Esophagus squamous epithelium (tissue), 5 donors: ENCODE measurements at regions not wholly inside any gene's neighbourhood (a gene's known extent, or its start where the extent isn't known, plus 50 kb on each side); places are given as distances from the start of the nearest gene placed in this dataset.

Source experiments
- DNase-seq: peaks from one replicate; lab custom pipeline; 2025; lab: John Stamatoyannopoulos, UW
- H3K27ac ChIP-seq, 4 donors: fragments of 200-600 bp; sonication (generic); one replicate each; pipeline ENCODE4 v1.5.1; 2016 to 2019; ENCODE audit warnings: mild to moderate bottlenecking in 1 of 4
- H3K27me3 ChIP-seq, 4 donors: fragments of 200-600 bp; sonication (generic); 1 replicate in 3 of 4; 2 replicates in 1 of 4; pipeline versions ENCODE4 v1.5.1 to v1.6.0; 2017 to 2021; ENCODE audit warnings: antibody characterized with exemption in 1 of 4
- H3K36me3 ChIP-seq, 3 donors: fragments of 200-600 bp; sonication (generic); one replicate each; pipeline ENCODE4 v1.5.1; 2016 to 2019
- H3K4me1 ChIP-seq, 3 donors: fragments of 200-600 bp; sonication (generic); one replicate each; pipeline ENCODE4 v1.5.1; 2017 to 2019
- H3K4me3 ChIP-seq, 4 donors: fragments of 200-600 bp; sonication (generic); 1 replicate in 3 of 4; 2 replicates in 1 of 4; pipeline ENCODE4 v1.5.1; 2016 to 2019; ENCODE audit warnings: mild to moderate bottlenecking in 2 of 4, moderate library complexity in 1 of 4
- H3K9me3 ChIP-seq, 3 donors: fragments of 200-600 bp; sonication (generic); one replicate each; pipeline ENCODE4 v1.5.1; 2016 to 2019
- POLR2A ChIP-seq, 4 donors: fragments of 450-650 bp; IDR thresholded peaks; one replicate each; pipeline ENCODE4 v1.6.1; 2017; ENCODE audit warnings: antibody characterized with exemption in 4 of 4, mild to moderate bottlenecking in 4 of 4, moderate library complexity in 3 of 4
- WGBS, 2 donors: methylation state at CpG; one replicate each; pipeline ENCODE4 v1.1.5; 2018; 5-methylcytosine and 5-hydroxymethylcytosine counted together
- intact Hi-C: fragments of 100-400 bp; cut with DNase I; formaldehyde crosslinking; loops from one replicate; pipeline ENCODE4 v1.15.0; 2022
- TF ChIP-seq, protein P1 (sequence below), 6 experiments: fragments of 450-650 bp in 4 of 6; fragments of 200-600 bp in 2 of 6; sonication (generic) in 2 of 6; IDR thresholded peaks; one replicate each; pipeline ENCODE4 v1.5.1; 2016 to 2019; ENCODE audit warnings: antibody characterized with exemption in 6 of 6, mild to moderate bottlenecking in 4 of 6, moderate library complexity in 4 of 6
- donor health status: DM: yes; HTN: yes; CAD: no.

DNA sequence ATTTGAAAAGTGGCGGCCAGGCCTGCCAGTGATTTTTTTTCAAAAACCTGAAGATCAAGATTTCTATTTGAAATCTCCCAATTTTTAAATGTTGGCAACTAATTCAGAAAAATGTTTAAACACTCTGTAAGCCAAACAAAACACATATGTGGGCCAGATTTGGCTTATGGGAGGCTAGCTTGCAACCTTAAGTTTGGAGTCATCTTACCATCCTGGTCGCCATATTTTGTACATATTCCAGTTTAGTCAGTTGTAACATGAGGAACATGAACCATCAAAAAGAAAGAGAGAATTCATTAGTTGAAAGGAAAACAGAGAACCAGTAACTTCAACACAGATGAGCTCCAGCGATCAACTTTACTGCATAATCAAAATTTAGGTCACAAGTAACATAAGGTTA lies 115.4 kb downstream of the TMEM26 start:
- H3K27me3 ChIP-seq = no peaks in the 10 kb centered on the region
- 90 to 93% methylated on average over 3 of the region's 3 CpGs for WGBS, 2 donors
- DNase-seq = no peak

DNA sequence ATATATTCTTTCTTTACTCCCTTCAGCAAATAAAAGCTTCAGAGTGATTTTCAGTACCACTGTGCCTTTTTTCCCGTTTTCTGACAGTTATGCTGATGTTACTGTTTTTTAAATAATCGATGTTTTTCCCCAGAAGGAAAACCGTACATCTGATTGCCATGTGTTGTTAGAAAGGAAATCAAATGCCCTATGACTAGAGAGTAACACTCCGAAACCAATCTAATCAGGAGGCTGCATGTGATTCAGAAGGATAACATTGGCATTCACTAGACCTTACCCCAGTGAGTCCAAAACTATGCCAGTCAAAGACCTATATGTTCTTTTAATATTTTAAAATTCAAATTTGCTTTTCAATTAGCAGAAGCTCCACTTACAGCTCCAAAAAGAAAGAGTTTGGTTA lies 116.3 kb downstream of the TMEM26 start:
- H3K36me3 ChIP-seq = no peaks in the 10 kb centered on the region
- TF ChIP-seq, protein P1, sequence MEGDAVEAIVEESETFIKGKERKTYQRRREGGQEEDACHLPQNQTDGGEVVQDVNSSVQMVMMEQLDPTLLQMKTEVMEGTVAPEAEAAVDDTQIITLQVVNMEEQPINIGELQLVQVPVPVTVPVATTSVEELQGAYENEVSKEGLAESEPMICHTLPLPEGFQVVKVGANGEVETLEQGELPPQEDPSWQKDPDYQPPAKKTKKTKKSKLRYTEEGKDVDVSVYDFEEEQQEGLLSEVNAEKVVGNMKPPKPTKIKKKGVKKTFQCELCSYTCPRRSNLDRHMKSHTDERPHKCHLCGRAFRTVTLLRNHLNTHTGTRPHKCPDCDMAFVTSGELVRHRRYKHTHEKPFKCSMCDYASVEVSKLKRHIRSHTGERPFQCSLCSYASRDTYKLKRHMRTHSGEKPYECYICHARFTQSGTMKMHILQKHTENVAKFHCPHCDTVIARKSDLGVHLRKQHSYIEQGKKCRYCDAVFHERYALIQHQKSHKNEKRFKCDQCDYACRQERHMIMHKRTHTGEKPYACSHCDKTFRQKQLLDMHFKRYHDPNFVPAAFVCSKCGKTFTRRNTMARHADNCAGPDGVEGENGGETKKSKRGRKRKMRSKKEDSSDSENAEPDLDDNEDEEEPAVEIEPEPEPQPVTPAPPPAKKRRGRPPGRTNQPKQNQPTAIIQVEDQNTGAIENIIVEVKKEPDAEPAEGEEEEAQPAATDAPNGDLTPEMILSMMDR (IDR thresholded peaks at IDR 0.05) = no peak
- TF ChIP-seq POLR2A (IDR thresholded peaks at IDR 0.05) = no peak
- H3K27me3 ChIP-seq = no peaks in the 10 kb centered on the region
- 50 to 72% methylated on average over 4 of the region's 4 CpGs for WGBS, 2 donors
- DNase-seq = no peak
- intact Hi-C loops = no loop called here
- no peak overlapping the region for H3K27ac ChIP-seq
- peaks cover 0 to 5% (median 0%) of the 10 kb centered on the region in 3 donors for H3K4me1 ChIP-seq
- no peak overlapping the region for H3K4me3 ChIP-seq
- H3K9me3 ChIP-seq = no peaks in the 10 kb centered on the region

More for the DNA sequence above, 115.4 kb downstream of the TMEM26 start:
- Histone ChIP-seq H3K4me1 (peaks cover 0 to 2% (median 0%) of the 10 kb centered on the region in 3 donors), H3K27ac (no peak overlapping the region), H3K4me3 (no peak overlapping the region), H3K9me3 (no peaks in the 10 kb centered on the region), H3K36me3 (no peaks in the 10 kb centered on the region)
- TF ChIP-seq, protein P1 (IDR thresholded peaks at IDR 0.05) = no peak
- no peak for TF ChIP-seq POLR2A (IDR thresholded peaks at IDR 0.05)
- intact Hi-C loops = no loop called here

DNA sequence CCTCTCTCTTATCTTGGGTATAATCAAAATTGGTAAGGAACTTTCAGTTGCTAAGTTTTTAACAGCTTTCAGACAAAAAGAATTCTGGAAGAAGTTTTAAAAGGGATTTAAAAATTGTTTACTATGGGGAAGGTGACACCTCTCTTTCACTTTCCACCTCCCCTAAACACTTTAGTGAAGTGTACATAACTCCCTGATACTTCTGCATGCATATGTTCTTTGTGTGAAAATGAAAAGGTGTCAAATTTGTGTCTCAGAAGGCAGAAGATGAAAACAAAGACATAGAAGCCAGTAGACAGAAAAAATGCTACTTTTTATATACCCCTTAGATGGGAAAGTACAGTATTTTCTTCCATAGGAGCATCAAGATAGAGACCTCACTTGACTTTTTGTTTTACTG lies 117.8 kb downstream of the TMEM26 start:
- no peak for TF ChIP-seq POLR2A (IDR thresholded peaks at IDR 0.05)
- TF ChIP-seq, protein P1 (IDR thresholded peaks at IDR 0.05) = no peak
- no peak overlapping the region for H3K4me3 ChIP-seq

DNA sequence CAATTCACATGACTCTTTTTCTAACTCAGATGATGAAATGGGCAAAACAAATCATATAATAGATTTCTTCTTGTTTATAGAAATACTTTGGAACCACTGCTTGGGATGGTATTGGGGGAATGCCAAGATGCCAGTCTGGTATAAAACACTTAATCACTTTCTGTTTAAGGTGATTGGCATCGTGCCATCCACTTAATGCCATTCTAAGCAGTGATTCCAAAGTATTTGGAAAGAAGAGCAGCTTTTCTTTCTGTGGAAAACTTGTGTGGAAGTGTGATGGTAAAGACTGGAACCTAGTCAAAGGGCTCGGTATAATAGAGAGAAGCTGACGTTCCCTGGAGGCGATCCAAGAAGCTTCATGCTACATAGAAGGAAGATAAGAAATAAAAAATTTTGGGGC lies 120.6 kb downstream of the TMEM26 start:
- peaks cover 0 to 5% (median 0%) of the 10 kb centered on the region in 3 donors for H3K4me1 ChIP-seq
- TF ChIP-seq POLR2A (IDR thresholded peaks at IDR 0.05) = no peak
- TF ChIP-seq, protein P1 (IDR thresholded peaks at IDR 0.05) = no peak
- WGBS, 2 donors = 27 to 55% methylated on average over 4 of the region's 4 CpGs

More for the DNA sequence above, 117.8 kb downstream of the TMEM26 start:
- intact Hi-C loops = no loop called here
- no peak overlapping the region for H3K27ac ChIP-seq
- DNase-seq = no peak
- no peaks in the 10 kb centered on the region for H3K27me3 ChIP-seq
- H3K4me1 ChIP-seq = peaks cover 0 to 5% (median 0%) of the 10 kb centered on the region in 3 donors
- no peaks in the 10 kb centered on the region for H3K9me3 ChIP-seq
- no peaks in the 10 kb centered on the region for H3K36me3 ChIP-seq

DNA sequence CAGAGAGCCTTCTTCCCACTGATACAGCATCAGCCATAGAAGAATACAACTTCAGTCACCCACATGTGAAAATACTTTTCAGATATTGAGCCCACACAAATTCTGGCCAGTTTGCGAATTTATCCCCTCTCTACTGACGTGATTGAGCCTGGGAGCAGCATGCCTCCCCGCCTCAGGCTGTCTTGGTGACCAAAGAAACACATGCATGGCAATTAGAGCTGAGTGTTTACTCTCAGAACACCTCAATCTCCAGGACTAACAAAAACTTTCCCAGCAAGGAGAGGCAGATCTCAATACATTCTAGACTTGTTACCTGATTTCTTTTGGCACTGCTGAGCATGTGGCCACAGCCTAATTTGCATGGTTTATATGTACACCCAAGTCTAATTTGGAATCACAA lies 122.5 kb downstream of the TMEM26 start:
- TF ChIP-seq, protein P1 (IDR thresholded peaks at IDR 0.05) = no peak
- TF ChIP-seq POLR2A (IDR thresholded peaks at IDR 0.05) = no peak
- intact Hi-C loops = no loop called here
- H3K36me3 ChIP-seq = no peaks in the 10 kb centered on the region
- no peak overlapping the region for H3K4me3 ChIP-seq
- WGBS, 2 donors = 77 to 79% methylated on average over 2 to 3 of the region's 3 CpGs
- H3K4me1 ChIP-seq = peaks cover 0 to 5% (median 0%) of the 10 kb centered on the region in 3 donors
- DNase-seq = no peak
- H3K9me3 ChIP-seq = no peaks in the 10 kb centered on the region
- H3K27me3 ChIP-seq = no peaks in the 10 kb centered on the region
- H3K27ac ChIP-seq = no peak overlapping the region

More for the DNA sequence above, 120.6 kb downstream of the TMEM26 start:
- Histone ChIP-seq H3K27me3 (no peaks in the 10 kb centered on the region), H3K36me3 (no peaks in the 10 kb centered on the region), H3K27ac (no peak overlapping the region), H3K4me3 (no peak overlapping the region), H3K9me3 (no peaks in the 10 kb centered on the region)
- intact Hi-C loops = no loop called here
- no peak for DNase-seq
